HG02981 (cell line): ENCODE measurements at regions not wholly inside any gene's neighbourhood (a gene's known extent, or its start where the extent isn't known, plus 50 kb on each side); places are given as distances from the start of the nearest gene placed in this dataset.

Experiments used
- ATAC-seq: cut with Tn5 transposase; IDR thresholded peaks from one replicate; pipeline ENCODE4 v1.9.1; 2021; ENCODE audit warnings: mild to moderate bottlenecking, moderate library complexity; ENCODE audit not compliant: unreplicated experiment

DNA sequence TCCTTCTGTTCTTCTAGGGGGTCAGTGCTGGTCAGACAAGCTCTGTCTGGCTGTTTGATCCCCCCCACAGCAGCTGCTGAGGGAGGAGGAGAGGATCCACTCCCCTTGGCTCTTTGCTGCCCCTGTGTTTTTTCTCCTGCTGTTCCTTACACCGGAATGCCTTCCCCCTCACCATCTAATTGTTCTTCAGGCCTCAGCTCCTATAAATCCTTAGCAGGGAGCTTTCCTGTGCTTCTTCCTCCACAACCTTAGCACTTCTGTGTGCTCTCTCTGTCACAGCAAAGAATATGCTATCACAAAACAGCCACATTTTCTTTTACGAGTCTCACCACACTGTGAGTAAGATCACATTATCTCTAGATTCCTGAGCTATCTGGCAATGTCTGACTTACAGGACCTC lies 196.6 kb downstream of the OTOR start:
- no peak for ATAC-seq

DNA sequence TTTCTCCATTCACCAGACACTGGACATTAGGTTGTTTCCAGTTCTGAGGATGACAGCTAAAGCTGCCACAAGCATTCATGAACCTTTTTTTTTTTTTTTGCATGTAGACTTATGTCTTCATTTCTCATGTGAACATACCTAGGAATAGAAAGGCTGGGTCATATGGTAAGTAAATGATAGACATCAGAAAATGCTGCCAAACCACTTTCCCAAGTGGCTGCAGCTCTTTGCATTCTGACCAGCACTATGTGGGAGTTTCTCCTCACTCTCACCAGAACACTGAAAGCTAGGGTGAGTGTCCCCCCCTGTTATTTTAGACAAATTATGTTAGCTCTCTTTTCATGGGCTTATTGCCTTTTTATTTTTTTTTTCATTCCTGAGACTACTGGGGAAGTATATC lies 197.5 kb downstream of the OTOR start:
- no peak for ATAC-seq

- no peak for ATAC-seq
These were observed 197.9 kb downstream of the OTOR start for GRCh38 chr20:16946097-16946496.

DNA sequence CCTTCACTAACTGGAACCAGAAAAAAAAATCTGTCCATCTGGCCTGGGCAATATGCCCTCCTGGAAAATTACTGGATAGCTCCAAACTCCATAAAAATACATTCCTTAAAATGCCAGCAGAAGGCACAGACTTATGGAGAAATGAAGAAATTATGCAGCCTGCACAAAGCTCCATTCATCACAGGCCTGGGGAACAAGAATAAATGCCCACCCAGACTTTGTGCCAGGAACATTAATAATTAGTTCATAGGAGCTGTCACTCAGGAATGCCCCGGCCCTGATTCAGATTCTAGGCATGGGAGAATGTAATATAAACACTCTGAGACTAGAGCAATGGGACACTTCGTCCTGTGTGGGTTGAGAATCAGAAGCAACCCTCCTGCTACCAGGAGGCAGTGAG lies 199.3 kb downstream of the OTOR start:
- no peak for ATAC-seq

- ATAC-seq, result no peak
These were observed 203.7 kb downstream of the OTOR start for GRCh38 chr20:16951876-16952275.

GRCh38 chr20:16952965-16953364 lies 204.8 kb downstream of the OTOR start:
- ATAC-seq, result no peak

- ATAC-seq, result no peak
These were observed 205.7 kb downstream of the OTOR start for GRCh38 chr20:16953858-16954257.

DNA sequence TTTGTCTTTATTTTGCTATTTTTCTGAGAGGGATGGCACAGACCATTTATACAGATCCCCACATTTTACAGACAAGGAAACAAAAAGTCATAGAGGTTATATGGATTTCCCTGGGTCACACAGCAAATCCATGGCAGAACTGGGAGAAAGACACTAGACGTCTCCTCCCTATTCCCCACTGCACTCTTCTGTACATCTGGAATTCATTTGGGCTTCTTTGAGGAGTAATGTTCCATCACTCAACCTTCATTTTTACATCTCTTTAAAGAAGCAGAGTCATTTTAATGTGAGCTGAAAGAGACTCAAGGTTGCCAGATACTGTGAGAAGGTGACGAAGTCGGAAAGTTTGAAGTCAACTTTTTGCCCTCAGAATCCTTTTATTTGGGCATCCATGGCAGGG lies 207.3 kb downstream of the OTOR start:
- ATAC-seq, result no peak

DNA sequence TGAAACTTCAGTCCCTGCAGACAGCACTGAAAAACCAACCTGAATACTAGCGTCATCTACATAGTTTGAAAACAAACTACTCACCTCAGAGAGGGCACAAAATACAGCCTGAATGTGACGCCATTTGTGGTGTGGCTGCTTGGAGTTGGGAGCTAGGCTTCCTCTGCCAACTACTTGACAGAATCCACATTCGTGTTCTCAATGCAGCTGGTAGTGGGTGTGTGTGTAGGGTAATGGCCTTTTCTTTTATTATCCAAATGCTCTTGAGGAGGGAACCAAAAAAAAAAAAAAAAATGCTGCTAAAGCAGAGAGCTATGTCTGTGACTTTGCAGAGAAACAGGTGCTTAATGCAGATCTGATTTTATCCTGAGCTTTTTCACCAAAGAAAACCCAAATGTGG lies 207.8 kb downstream of the OTOR start:
- ATAC-seq, result no peak

DNA sequence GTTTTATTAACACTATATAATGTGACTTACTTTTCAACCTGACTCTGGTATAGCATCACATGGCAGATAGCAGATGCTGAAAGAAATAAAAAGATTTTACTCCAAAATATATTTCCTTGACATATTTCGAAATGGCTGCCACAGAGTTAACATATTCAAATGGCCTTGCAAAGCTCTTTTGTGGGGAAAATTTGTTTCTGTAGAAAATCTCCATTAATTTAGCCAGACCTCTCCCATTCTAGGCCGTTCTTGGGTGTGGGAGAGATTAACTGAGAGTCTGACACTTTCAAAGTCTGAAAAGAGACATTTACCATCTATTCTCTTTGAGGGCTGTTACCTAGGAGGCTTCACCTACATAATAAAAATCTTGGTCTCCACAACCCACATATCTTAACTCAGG lies 217.2 kb downstream of the OTOR start:
- ATAC-seq, result no peak

- ATAC-seq, result no peak
These were observed 218.2 kb downstream of the OTOR start for GRCh38 chr20:16966276-16966880.

DNA sequence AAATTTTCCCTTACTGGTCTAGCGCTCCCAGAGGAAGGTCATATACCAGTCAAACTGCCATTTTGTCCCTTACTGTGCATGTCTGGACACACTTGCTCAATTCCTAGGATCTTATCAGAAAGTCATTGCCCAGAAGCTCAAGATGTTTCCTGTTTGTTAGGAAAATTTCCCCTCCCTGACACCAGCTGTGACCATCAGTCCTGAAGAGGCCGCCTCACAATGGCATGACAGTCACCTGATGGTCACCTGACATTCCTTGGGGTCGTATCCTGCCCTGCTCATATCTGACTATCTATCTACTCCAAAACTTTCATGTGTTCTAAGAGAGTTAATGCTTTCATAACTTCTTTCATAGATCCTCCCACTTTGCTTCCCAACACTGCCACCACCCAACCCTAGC lies 219.9 kb downstream of the OTOR start:
- no peak for ATAC-seq

DNA sequence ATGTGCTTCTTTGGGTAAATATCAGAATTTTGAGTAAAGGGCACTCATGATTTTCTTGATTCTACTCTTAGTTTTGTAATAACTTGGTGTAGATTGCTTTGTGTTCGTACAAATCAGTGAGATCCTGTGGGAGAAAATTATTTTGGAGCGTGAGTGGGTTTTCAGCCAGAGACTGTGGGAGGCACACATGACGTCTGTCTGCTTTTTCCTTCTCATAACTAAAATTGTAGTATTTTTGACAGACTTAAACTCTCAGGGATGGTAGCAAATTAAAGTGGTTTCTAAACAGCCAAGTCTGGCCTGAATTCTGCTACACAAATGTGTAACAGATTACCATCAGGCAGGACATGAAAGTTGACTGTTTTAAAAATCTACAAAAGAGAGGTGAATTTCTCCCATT lies 222.6 kb downstream of the OTOR start:
- no peak for ATAC-seq

GRCh38 chr20:16974080-16974854 lies 226.1 kb downstream of the OTOR start:
- no peak for ATAC-seq

DNA sequence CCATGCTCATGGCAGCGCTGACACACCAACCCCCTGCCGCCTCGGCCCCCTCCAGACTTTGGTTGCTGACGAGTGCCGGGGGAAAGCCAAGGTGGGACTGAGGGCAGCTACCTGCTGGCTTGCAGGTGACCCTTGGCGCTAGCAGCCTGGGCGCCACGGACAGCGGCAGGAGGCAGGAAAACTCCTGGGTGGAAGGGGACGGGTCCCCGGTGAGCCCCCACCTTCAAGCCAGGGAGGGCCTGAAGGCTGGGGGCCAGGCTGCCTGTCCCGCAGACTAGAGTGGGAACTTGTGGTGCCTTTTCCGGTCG lies 226.7 kb downstream of the OTOR start:
- no peak for ATAC-seq

DNA sequence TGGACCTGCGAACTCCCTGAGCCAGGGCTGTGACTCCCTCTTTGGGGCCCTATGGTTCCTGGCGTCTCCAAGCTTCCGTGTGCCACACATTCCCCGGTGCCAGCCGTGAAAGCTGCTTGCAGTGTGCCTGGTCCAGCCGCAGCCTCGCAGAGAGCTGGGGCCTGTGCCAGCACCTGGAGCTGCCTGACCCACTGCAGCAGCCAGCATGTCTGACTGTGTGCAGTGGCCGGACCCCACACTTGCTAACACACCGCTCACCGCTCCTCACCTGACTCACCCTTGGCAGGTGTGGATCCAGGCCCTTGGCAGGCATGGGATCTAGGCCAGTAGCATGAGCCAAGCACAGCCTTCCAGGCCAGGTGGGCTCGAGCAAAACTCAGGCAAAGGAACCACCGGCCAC lies 227.5 kb downstream of the OTOR start:
- ATAC-seq, result no peak

GRCh38 chr20:16978497-16978896 lies 230.3 kb downstream of the OTOR start:
- no peak for ATAC-seq

- no peak for ATAC-seq
These were observed 234.1 kb downstream of the OTOR start for GRCh38 chr20:16982091-16982726.

DNA sequence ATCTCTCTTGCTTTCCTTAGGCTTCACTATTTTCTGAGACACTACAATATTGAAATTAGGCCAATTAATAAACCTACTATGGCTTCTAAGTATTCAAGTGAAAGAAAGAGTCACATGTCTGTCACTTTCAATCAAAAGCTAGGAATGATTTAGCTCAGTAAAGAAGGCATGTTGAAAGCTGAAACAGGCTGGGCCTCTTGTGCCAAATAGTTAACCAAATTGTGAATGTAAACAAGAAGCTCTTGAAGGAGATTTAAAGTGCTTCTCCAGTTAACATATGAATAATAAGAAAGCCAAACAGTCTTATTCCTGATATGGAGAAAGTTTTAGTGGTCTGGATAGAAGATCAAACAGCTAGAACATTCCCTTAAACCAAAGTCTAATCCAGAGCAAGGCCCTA lies 236.3 kb downstream of the OTOR start:
- no peak for ATAC-seq

DNA sequence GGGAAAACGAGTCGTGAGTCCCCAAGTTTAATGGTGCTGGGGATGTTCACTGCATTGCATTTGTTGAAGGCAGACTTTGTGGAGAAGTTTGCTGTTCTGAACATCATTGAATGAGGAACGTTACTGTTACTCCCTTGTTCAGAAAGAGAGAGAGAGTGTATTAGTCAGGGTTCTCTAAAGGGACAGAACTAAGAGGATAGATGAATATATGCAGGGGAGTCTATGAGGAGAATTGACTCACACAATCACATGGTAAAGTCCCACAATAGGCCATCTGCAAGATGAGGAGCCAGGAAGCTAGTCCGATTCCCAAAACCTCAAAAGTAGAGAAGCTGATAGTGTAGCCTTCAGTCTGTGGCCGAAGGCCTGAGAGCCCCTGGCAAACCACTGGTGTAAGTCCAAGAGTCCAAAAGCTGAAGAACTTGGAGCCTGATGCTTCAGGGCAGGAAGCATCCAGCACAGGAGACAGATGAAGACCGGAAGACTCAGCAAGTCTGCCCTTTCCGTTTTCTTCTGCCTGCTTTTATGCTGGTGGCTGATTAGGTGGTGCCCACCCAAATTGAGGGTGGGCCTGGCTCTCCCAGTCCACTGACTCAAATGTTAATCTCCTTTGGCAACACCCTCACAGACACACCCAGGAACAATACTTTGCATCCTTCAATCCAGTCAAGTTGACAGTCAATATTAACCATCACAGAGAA lies 223.5 kb upstream of the PCSK2 start:
- ATAC-seq, result no peak

DNA sequence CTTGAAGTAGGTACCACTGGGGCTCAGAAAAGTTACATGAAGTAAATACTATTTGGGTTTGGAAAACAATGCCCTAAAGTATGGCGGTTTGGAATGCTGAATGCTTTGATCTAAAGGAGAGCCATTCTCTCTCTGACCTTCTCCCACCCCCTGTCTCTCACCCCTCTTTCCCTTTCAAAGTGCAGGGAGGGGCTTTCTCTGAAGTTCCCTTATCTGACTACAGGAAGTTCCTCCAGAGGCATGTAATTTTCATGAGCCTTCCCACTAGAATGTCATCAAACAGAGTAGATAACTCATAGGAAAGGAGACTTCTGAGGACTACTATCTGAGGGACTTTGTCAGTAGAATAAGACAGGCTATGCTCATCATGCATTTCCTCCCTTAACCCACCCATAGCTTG lies 216.7 kb upstream of the PCSK2 start:
- no peak for ATAC-seq
